ENCODE measurements at regions not wholly inside any gene's neighbourhood (a gene's known extent, or its start where the extent isn't known, plus 50 kb on each side); places are given as distances from the start of the nearest gene placed in this dataset.

- DNase-seq: no peak
These were observed 196.9 kb upstream of the BANK1 start for GRCh38 chr4:101593666-101594065.

- DNase-seq: no peak
These were observed 206.2 kb upstream of the BANK1 start for GRCh38 chr4:101584306-101584705.

GRCh38 chr4:101563126-101563525, 215.8 kb upstream of the PPP3CA start:
- no peak for DNase-seq

- DNase-seq: no peak
These were observed 209.5 kb upstream of the PPP3CA start for GRCh38 chr4:101556842-101557241.

- DNase-seq: no peak
These were observed 208.1 kb upstream of the PPP3CA start for GRCh38 chr4:101555341-101555880.

GRCh38 chr4:101540336-101540735, 193.0 kb upstream of the PPP3CA start:
- DNase-seq: no peak

- no peak for DNase-seq
These were observed 181.2 kb upstream of the PPP3CA start for GRCh38 chr4:101528526-101528925.

- no peak for DNase-seq
These were observed 179.9 kb upstream of the PPP3CA start for GRCh38 chr4:101527188-101527587.

GRCh38 chr4:101515566-101515965, 168.2 kb upstream of the PPP3CA start:
- no peak for DNase-seq

GRCh38 chr4:101515099-101515498, 167.8 kb upstream of the PPP3CA start:
- DNase-seq: no peak

GRCh38 chr4:101512416-101512815, 165.1 kb upstream of the PPP3CA start:
- no peak for DNase-seq

- DNase-seq: no peak
These were observed 154.1 kb upstream of the PPP3CA start for GRCh38 chr4:101501421-101501820.

- DNase-seq: no peak
These were observed 153.4 kb upstream of the PPP3CA start for GRCh38 chr4:101500742-101501141.

- no peak for DNase-seq
These were observed 127.9 kb upstream of the PPP3CA start for GRCh38 chr4:101475246-101475645.

- no peak for DNase-seq
These were observed 123.9 kb upstream of the PPP3CA start for GRCh38 chr4:101471201-101471600.

- DNase-seq: no peak
These were observed 117.3 kb upstream of the PPP3CA start for GRCh38 chr4:101464596-101464995.

GRCh38 chr4:101458914-101459313, 111.6 kb upstream of the PPP3CA start:
- DNase-seq: no peak

- no peak for DNase-seq
These were observed 111.1 kb upstream of the PPP3CA start for GRCh38 chr4:101458473-101458872.

GRCh38 chr4:101451086-101451485, 103.8 kb upstream of the PPP3CA start:
- no peak for DNase-seq

- DNase-seq: no peak
These were observed 94.1 kb upstream of the PPP3CA start for GRCh38 chr4:101441446-101441845.

- DNase-seq: no peak
These were observed 92.6 kb upstream of the PPP3CA start for GRCh38 chr4:101439926-101440325.

GRCh38 chr4:101421386-101421785, 74.1 kb upstream of the PPP3CA start:
- no peak for DNase-seq

- no peak for DNase-seq
These were observed 73.3 kb upstream of the PPP3CA start for GRCh38 chr4:101420661-101421060.

GRCh38 chr4:101419336-101420135, 72.2 kb upstream of the PPP3CA start:
- DNase-seq: peak; percentile 27

Measured in left kidney (tissue), 1 donor.